ENCODE measurements at regions not wholly inside any gene's neighbourhood (a gene's known extent, or its start where the extent isn't known, plus 50 kb on each side); places are given as distances from the start of the nearest gene placed in this dataset.

DNA sequence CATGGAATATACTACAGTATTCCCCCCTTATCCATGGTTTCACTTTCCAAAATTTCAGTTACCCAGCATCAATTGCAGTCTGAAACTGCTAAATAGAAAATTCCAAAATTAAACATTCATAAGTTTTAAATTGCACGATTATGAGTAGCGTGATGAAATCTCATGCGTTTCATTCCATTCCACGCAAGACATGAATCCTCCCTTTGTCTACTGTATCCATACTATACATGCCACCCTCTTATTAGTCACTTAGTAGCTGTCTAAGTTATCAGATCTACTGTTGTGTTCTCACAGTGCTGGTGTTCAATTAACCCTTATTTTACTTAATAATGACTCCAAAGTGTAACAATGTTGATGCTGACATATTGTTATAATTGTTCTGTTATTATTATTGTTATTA, 261.2 kb upstream of the NDST4 start:
- no peaks in the 10 kb centered on the region for H3K9me3 ChIP-seq
- TF ChIP-seq, protein P1, sequence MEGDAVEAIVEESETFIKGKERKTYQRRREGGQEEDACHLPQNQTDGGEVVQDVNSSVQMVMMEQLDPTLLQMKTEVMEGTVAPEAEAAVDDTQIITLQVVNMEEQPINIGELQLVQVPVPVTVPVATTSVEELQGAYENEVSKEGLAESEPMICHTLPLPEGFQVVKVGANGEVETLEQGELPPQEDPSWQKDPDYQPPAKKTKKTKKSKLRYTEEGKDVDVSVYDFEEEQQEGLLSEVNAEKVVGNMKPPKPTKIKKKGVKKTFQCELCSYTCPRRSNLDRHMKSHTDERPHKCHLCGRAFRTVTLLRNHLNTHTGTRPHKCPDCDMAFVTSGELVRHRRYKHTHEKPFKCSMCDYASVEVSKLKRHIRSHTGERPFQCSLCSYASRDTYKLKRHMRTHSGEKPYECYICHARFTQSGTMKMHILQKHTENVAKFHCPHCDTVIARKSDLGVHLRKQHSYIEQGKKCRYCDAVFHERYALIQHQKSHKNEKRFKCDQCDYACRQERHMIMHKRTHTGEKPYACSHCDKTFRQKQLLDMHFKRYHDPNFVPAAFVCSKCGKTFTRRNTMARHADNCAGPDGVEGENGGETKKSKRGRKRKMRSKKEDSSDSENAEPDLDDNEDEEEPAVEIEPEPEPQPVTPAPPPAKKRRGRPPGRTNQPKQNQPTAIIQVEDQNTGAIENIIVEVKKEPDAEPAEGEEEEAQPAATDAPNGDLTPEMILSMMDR (IDR thresholded peaks at IDR 0.05): no peak
- H3K36me3 ChIP-seq: no peaks in the 10 kb centered on the region
- no peaks in the 10 kb centered on the region for H3K27me3 ChIP-seq
- no peak for DNase-seq (ENCODE audit: low spot score)
- no peak overlapping the region for H3K4me3 ChIP-seq
- H3K4me1 ChIP-seq: no peaks in the 10 kb centered on the region
- H3K27ac ChIP-seq: no peak overlapping the region

DNA sequence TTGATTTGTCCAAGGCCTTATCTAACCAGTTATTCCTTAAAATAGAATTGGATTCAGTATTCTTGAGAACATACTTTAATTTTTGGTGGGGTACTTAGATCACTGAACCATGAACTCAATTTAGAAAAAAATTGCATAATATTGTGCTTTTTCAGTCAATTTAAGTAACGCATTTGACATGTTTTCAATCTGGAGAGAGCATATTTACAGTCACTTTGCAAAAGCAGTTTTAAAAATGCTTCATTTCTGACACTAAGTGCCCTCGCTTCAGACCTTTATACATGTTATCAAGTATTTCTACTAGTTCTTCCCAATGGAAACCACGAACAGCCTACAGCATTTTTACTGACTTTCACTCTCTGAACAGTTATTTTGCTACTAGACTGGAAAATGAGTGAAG, 257.1 kb upstream of the NDST4 start:
- TF ChIP-seq, protein P1 (IDR thresholded peaks at IDR 0.05): no peak
- Histone ChIP-seq H3K4me1 (no peaks in the 10 kb centered on the region), H3K36me3 (no peaks in the 10 kb centered on the region), H3K27me3 (no peaks in the 10 kb centered on the region), H3K27ac (no peak overlapping the region), H3K4me3 (no peak overlapping the region), H3K9me3 (no peaks in the 10 kb centered on the region)
- no peak for DNase-seq (ENCODE audit: low spot score)

- Histone ChIP-seq H3K27ac (no peak overlapping the region), H3K36me3 (no peaks in the 10 kb centered on the region), H3K9me3 (no peaks in the 10 kb centered on the region), H3K4me1 (no peaks in the 10 kb centered on the region), H3K27me3 (no peaks in the 10 kb centered on the region), H3K4me3 (no peak overlapping the region)
- DNase-seq (ENCODE audit: low spot score): no peak
- TF ChIP-seq, protein P1 (IDR thresholded peaks at IDR 0.05): no peak
These were observed 256.6 kb upstream of the NDST4 start for GRCh38 chr4:115370012-115370411.

DNA sequence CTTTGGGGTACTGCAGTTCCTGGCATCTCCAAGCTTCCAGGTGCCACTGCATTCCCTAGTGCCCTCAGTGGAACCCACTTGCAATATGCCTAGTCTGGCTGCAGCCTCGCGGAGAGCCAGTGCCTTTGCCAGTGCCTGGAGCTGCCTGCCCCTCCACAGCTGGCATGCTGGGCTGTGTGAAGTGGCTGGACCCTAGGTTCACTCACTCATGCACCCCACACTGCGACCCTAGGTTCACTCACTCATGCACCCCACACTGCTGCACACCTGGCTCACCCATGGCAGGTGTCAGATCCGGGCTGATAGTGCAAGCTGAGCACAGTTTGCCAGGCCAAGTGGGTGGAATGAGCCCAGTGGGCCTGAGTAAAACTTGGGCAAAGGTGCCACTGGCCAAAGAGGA, 253.0 kb upstream of the NDST4 start:
- TF ChIP-seq, protein P1 (IDR thresholded peaks at IDR 0.05): no peak
- H3K9me3 ChIP-seq: no peaks in the 10 kb centered on the region
- DNase-seq (ENCODE audit: low spot score): no peak
- no peak overlapping the region for H3K27ac ChIP-seq
- no peaks in the 10 kb centered on the region for H3K4me1 ChIP-seq
- H3K27me3 ChIP-seq: no peaks in the 10 kb centered on the region
- H3K36me3 ChIP-seq: no peaks in the 10 kb centered on the region
- H3K4me3 ChIP-seq: no peak overlapping the region

DNA sequence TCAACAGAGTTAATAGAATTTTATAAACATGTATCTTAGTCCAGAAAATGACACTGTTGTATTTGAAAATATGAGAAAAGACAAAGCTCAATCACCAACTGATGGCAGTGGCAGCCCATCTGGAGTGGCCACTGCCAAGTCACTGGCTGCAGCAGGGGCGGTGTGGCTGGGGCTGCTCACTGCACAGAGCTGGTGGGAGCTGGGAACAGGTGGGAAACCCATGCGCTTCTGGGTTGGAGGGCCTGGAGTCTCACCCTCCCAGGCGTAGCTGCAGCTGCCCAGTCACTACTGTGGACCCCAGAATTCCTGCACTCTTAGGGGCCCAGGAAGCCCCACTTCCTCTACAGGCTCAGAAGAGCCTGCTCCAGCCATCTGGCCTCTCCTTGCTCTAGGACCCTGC, 251.8 kb upstream of the NDST4 start:
- no peak for DNase-seq (ENCODE audit: low spot score)
- H3K9me3 ChIP-seq: no peaks in the 10 kb centered on the region
- H3K27ac ChIP-seq: no peak overlapping the region
- H3K4me3 ChIP-seq: no peak overlapping the region
- H3K4me1 ChIP-seq: no peaks in the 10 kb centered on the region
- H3K36me3 ChIP-seq: no peaks in the 10 kb centered on the region
- H3K27me3 ChIP-seq: no peaks in the 10 kb centered on the region
- TF ChIP-seq, protein P1 (IDR thresholded peaks at IDR 0.05): no peak

DNA sequence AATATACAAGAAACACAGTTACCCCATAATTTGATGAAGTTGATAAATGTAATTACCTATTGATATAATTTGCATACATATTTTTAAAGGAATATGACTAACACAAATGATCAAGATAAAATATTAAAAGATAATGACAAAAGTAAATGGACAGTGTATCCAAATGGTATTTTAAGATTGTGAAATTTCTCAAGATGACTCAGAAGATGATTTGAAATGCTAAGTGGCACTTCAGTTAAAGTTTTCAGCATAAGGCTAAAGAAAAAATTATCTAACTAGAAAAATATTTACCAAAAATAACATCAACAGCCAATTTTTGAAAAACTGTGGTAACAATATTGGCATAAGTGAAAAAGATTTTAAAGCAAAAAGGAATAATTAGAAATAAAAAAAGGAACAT, 248.4 kb upstream of the NDST4 start:
- Histone ChIP-seq H3K27me3 (no peaks in the 10 kb centered on the region), H3K36me3 (no peaks in the 10 kb centered on the region), H3K9me3 (peaks cover 0 to 9% of the 10 kb centered on the region in 2 donors), H3K4me1 (no peaks in the 10 kb centered on the region), H3K27ac (no peak overlapping the region), H3K4me3 (no peak overlapping the region)
- DNase-seq (ENCODE audit: low spot score): no peak
- TF ChIP-seq, protein P1 (IDR thresholded peaks at IDR 0.05): no peak

Data from right atrium auricular region (tissue), 2 donors.